Glutamatergic neuron (in vitro differentiated cells): ENCODE measurements at regions not wholly inside any gene's neighbourhood (a gene's known extent, or its start where the extent isn't known, plus 50 kb on each side); places are given as distances from the start of the nearest gene placed in this dataset.

Source experiments
- DNase-seq: peaks from one replicate; pipeline ENCODE4 v3.0.0; 2022
- H3K27ac Mint-ChIP-seq: one replicate; pipeline ENCODE4 v1.8.0; 2020; ENCODE audit warnings: mild to moderate bottlenecking, mixed read lengths, inconsistent platforms; ENCODE audit not compliant: unreplicated experiment
- H3K27me3 Mint-ChIP-seq: one replicate; pipeline ENCODE4 v1.8.0; 2020; ENCODE audit warnings: mild to moderate bottlenecking, moderate library complexity, mixed read lengths, inconsistent platforms; ENCODE audit not compliant: unreplicated experiment
- H3K36me3 Mint-ChIP-seq: one replicate; pipeline ENCODE4 v1.8.0; 2020; ENCODE audit warnings: mild to moderate bottlenecking, mixed read lengths, inconsistent platforms; ENCODE audit not compliant: unreplicated experiment
- H3K4me1 Mint-ChIP-seq: one replicate; pipeline ENCODE4 v1.8.0; 2020; ENCODE audit warnings: mild to moderate bottlenecking, low read depth, mixed read lengths, inconsistent platforms; ENCODE audit not compliant: unreplicated experiment
- H3K4me3 Mint-ChIP-seq: one replicate; pipeline ENCODE4 v1.8.0; 2020; ENCODE audit warnings: mild to moderate bottlenecking, mixed read lengths, inconsistent platforms; ENCODE audit not compliant: unreplicated experiment
- H3K9me3 Mint-ChIP-seq: one replicate; pipeline ENCODE4 v1.8.0; 2020; ENCODE audit warnings: mild to moderate bottlenecking, moderate library complexity, mixed read lengths, inconsistent platforms; ENCODE audit not compliant: unreplicated experiment
- CTCF ChIP-seq: fragments of 200-600 bp; sonication (generic); IDR thresholded peaks from one replicate; pipeline ENCODE4 v1.5.0; 2021; ENCODE audit not compliant: partially characterized antibody, unreplicated experiment

GRCh38 chr11:62073061-62073460 is 50.8 kb upstream of the INCENP start:
- Mint-ChIP-seq H3K36me3 (peaks cover 4% of the 10 kb centered on the region), H3K4me3 (no peak overlapping the region), H3K27ac (no peak overlapping the region), H3K27me3 (peaks cover 6% of the 10 kb centered on the region), H3K9me3 (no peaks in the 10 kb centered on the region), H3K4me1 (no peaks in the 10 kb centered on the region)
- no peak for TF ChIP-seq CTCF
- no peak for DNase-seq

- no peak for TF ChIP-seq CTCF
- H3K27ac Mint-ChIP-seq: no peak overlapping the region
- H3K36me3 Mint-ChIP-seq: peaks cover 4% of the 10 kb centered on the region
- DNase-seq: no peak
- no peaks in the 10 kb centered on the region for H3K4me1 Mint-ChIP-seq
- H3K27me3 Mint-ChIP-seq: peaks cover 4% of the 10 kb centered on the region
- no peak overlapping the region for H3K4me3 Mint-ChIP-seq
- H3K9me3 Mint-ChIP-seq: no peaks in the 10 kb centered on the region
Observed at GRCh38 chr11:62071408-62071807, 52.4 kb upstream of the INCENP start.

- no peak for TF ChIP-seq CTCF
- H3K4me3 Mint-ChIP-seq: no peak overlapping the region
- no peak overlapping the region for H3K27ac Mint-ChIP-seq
- H3K4me1 Mint-ChIP-seq: no peaks in the 10 kb centered on the region
- no peaks in the 10 kb centered on the region for H3K9me3 Mint-ChIP-seq
- no peak for DNase-seq
- H3K36me3 Mint-ChIP-seq: peaks cover 4% of the 10 kb centered on the region
- H3K27me3 Mint-ChIP-seq: peaks cover 4% of the 10 kb centered on the region
Observed at GRCh38 chr11:62069986-62070919, 53.6 kb upstream of the INCENP start.

GRCh38 chr11:62069374-62069773 is 54.4 kb upstream of the INCENP start:
- Mint-ChIP-seq H3K4me3 (no peak overlapping the region), H3K27ac (no peak overlapping the region), H3K27me3 (peaks cover 4% of the 10 kb centered on the region), H3K36me3 (peaks cover 4% of the 10 kb centered on the region), H3K9me3 (no peaks in the 10 kb centered on the region), H3K4me1 (no peaks in the 10 kb centered on the region)
- TF ChIP-seq CTCF: no peak
- no peak for DNase-seq

- no peak overlapping the region for H3K4me3 Mint-ChIP-seq
- H3K36me3 Mint-ChIP-seq: peaks cover 4% of the 10 kb centered on the region
- H3K9me3 Mint-ChIP-seq: no peaks in the 10 kb centered on the region
- peaks cover 4% of the 10 kb centered on the region for H3K27me3 Mint-ChIP-seq
- no peak overlapping the region for H3K27ac Mint-ChIP-seq
- TF ChIP-seq CTCF: no peak
- DNase-seq: no peak
- H3K4me1 Mint-ChIP-seq: no peaks in the 10 kb centered on the region
Observed at GRCh38 chr11:62068730-62069129, 55.1 kb upstream of the INCENP start.
